Superior temporal gyrus (tissue), 1 donor: ENCODE measurements at regions not wholly inside any gene's neighbourhood (a gene's known extent, or its start where the extent isn't known, plus 50 kb on each side); places are given as distances from the start of the nearest gene placed in this dataset.
"Not testable (repeated sequence)": the region's sequence is repeated elsewhere in the genome, so short reads cannot be mapped to it uniquely, and the experiment has no call there.

Source experiments
- DNase-seq: peaks from one replicate; pipeline ENCODE4 v3.0.0-alpha.2; 2016; ENCODE audit errors: extremely low spot score

DNA sequence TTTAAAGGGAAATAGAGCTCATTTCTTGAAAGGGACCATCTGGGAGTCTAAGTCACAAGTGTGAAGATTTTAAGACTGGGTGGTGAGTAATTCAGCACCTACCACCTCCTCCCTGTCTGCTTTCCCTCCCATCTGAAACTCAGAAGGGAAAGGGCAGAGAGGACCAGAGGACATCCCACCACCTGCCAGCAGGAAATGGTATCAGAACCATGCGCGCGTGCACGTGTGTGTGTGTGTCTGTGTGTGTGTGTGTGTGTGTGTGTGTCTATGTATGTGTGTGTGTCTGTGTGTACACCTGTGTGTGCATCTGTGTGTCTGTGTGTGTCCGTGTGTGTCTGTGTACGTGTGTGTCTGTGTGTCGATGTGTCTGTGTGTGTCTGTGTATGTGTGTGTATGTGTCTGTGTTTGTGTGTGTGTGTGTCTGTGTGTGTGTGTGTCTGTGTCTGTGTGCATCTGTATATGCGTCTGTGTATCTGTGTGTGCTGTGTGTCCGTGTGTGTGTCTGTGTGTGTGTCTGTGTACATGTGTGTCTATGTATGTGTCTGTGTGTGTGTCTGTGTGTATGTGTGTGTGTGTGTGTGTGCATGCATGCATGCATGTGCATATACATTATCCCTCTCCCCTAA, 76.8 kb downstream of the ZFP36L2 start:
- DNase-seq: peak; percentile 53

DNA sequence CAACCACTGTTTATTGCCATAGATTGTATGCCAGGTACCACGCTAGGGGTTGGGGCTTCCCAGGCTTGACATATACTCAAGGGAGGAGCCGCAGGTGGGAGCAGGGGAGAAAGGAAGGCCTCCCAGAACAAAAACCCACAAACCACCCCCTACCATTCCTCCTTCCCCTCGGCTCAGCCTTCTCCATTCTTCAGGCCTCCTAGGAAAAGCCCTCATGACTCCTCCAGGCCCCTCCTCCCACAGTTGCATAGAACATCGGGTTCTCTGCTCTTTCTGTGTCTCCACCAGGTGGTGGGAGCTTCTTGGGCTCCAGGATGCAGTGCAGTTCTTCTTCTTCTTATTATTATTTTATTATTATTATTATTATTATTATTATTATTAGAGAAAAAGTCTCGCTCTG, 80.3 kb downstream of the ZFP36L2 start:
- no peak for DNase-seq

DNA sequence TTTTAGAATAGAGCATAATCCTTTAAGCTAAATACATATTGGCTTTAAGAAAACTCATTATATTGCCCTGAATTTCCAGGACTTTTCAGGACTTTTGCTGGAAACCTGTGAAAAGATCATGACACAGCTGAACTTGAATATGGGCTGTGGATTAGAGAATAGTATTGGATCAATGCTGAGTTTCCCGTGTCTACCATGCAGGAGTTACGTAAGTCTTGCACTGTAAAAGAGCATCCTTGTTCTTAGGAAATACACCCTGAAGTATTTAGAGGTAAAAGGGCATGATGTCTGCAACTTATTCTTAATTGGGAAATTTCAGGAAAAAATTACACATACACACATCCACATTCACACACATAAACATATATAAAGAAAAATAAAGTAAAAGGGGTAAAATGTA, 82.1 kb downstream of the ZFP36L2 start:
- DNase-seq: no peak

DNA sequence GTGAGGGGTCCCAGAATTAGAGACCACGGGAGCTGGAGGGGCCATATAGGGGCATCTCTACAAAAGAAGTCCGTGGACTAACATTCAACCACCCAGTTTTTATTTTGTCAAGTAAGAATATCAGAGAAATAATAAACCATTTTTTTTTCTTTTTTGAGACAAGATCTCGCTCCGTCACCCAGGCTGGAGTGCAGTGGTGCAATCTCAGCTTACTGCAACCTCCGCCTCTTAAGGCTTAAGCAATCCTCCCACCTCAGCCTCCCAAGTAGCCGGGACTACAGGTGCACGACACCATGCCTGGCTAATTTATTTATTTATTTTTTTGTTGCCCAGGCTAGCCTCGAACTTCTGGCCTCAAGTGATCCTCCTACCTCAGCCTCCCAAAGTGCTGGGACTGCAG, 82.7 kb downstream of the ZFP36L2 start:
- no peak for DNase-seq

DNA sequence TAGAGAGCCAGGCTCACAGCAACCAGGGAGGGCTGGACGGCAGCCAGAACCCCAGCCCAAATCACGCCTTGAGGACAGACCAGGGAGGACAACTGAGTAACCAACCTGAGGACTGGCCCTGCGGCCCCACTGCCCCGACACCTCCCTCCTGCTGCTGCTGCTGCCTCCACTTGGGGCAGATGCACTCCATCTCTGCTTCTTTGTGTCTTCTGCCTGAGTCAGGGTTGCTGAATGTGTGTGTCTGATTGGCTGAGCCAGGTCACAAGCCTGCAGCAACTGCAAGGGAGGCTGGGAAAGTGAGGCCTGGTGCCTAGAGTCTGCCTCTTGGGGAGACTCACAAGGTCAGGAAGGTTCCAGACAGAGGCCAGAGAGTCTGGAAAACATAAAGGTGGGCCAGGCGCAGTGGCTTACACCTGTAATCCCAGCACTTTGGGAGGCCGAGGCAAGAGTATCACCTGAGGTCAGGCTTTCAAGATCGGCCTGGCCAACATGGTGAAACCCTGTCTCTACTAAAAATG, 83.4 kb downstream of the ZFP36L2 start:
- DNase-seq: no peak

DNA sequence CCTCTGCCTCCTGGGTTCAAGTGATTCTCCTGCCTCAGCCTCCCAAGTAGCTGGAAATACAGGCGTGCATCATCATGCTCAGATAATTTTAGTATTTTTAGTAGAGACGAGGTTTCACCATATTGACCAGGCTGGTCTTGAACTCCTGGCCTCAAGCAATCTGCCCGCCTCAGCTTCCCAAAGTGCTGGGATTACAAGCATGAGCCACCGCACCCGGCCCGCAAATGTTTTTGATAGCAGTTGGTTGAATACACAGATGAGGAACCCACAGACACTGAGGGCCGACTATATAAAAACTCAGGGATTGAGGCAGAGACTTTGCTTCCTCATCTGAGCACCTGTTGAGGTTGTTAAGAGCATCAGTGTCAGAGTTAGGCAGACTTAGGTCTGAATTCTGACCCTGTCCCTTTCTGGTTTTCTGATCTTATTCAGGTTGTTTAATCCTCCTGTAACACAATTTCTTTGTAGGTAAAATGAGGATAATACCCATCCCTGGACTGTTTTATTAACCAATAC, 84.7 kb downstream of the ZFP36L2 start:
- not testable (repeated sequence) for DNase-seq

DNA sequence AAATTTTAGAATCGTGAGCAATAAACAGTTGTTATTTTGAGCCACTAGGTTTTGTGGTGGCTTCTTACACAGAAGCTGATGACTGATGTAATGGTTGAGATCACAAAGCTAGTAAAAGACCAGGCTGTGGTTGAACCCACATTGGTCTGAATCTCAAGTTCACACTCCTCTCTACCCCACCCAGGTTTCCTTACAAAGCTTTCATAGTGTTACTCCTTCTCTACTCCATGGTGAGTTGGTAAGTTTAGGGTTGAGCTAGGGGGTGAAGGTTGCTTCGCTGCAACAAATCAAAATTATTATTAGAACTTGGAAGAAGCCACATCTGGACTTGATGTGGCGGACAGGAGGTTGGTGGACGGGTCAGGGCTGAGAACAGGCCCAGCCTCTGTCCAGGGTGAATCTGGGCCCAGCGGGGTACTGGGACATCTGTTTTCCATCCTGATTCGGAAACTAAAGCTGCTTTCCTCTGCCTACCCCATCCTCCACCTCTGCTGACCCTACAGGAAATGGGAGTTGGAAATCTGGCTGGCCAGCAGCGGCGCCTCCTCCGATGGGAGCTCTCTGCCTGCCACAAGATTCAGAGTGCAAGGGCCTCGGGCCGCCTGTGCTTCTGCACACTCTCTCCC, 86.3 kb downstream of the ZFP36L2 start:
- no peak for DNase-seq

DNA sequence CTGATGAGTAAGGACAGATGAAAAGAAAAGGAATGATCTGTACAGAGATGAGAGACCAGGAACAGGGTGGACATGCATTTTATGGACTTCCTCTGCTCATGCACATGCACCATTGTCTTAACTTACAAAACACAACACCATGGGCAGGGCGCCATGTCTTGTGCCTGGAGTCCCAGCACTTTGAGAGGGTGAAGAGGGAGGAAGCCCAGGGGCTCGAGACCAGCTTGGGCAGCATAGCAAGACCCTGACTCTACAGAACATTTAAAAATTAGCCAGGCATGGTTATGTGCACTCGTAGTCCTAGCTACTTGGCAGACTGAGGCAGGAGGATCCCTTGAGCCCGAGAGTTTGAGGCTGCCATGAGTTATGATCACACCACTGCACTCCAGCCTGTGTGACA, 86.9 kb downstream of the ZFP36L2 start:
- no peak for DNase-seq

DNA sequence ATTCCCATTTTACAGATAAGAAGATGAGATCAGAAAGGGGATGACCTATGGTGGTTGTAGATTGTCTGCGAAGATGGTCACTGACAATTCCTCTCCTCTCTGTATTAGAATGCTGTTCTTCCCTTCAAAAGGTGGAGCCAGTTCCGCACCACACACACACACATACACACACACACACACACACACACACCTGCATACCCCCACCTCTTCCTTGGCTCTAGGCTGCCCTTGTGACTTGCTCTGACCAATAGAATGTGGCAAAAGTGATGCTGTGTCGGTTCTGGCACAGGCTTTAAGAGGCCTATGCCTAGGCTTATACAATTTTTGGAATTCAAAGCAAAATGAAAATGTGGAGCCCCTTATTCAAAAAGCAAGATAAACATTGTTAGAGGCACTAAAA, 88.0 kb downstream of the ZFP36L2 start:
- no peak for DNase-seq

DNA sequence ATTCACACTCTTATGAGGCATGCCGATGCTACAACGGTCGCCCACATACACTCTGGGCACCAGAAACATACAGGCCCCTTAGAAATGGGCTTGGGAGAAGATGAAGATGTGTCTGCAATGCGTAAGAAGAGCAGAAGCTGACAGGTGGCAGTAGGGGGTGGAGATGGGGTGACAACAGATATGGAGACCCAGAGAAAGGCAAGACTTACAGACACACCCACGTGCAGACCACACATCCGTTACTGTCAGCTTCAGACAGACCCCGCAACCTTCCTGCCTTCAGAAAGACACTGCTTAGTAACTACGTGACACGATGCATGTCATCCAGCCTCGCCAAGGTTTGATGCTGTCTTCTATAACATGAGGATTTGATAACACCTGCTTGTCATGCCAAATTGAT, 89.5 kb downstream of the ZFP36L2 start:
- DNase-seq: no peak

DNA sequence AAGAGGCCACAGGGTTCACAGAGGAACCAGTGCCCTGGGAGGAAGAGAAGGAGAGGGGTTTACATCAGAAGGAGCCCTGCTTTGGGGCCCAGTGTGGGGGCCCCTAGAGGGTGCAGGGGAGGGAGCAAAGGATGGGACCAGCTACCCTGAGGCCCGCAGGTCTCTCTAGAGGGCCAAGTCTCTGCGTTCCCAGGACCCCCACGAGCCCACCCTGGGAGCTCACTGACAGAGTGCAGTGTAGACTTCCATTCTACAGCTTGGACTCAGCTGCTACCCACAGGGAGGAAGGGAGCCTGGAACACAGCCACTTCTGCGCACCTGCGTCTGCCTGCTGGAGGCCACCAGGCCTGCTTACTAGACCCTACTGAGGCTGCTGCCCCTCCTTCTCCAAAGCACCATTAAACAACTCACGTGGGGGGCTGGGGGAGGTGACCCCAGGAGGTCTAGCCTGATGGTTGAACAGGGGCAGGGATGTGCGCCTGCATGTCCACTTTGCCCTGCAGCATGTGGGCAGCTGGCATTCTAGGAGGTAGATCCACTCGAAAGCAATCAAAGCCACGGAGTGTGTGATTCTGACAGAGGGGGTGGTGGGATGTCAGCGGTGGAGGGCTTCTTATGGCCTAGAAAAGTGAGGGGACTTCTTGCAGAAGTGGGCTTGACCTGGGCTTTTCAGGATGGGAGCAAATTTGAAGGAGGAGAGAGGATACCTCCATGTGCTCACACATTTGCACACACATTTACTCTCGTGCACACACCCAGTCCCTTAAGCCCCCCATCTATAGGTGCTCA, 90.2 kb downstream of the ZFP36L2 start:
- no peak for DNase-seq

DNA sequence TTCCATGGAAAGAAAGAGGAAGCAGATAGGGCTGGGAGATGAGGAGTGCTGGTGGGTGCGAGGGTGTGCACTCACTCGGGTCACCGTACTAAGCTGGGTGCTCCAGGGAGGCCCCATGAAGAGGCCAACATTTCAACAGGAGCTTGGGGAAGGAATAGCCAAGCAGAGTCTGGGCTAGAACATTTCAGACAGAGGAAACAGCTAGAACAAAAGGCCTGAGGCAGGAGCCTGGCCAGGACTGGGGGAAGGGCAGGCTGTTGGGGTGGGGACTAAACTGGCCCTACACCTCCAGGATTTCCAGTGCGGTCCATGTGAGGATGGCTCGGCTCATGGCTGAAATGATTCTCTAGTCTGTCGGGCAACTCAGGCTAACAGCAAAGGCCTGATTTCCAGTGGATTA, 90.8 kb downstream of the ZFP36L2 start:
- no peak for DNase-seq

DNA sequence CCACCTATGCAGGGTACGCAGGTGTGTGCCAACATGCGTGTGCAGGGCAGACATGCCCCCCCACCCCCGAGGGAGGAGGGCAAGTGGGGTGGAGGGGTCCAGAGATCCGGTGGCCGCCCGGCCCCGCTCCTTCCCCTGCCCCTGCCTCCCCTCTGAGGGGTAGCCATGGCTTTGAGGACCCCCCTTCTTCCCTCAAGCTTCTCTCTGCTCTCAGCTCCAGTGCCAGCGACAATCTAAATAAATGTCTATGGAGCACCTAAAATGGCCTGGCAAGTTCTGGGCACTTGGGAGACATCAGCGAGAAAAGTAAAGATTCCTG, 91.9 kb downstream of the ZFP36L2 start:
- DNase-seq: no peak

DNA sequence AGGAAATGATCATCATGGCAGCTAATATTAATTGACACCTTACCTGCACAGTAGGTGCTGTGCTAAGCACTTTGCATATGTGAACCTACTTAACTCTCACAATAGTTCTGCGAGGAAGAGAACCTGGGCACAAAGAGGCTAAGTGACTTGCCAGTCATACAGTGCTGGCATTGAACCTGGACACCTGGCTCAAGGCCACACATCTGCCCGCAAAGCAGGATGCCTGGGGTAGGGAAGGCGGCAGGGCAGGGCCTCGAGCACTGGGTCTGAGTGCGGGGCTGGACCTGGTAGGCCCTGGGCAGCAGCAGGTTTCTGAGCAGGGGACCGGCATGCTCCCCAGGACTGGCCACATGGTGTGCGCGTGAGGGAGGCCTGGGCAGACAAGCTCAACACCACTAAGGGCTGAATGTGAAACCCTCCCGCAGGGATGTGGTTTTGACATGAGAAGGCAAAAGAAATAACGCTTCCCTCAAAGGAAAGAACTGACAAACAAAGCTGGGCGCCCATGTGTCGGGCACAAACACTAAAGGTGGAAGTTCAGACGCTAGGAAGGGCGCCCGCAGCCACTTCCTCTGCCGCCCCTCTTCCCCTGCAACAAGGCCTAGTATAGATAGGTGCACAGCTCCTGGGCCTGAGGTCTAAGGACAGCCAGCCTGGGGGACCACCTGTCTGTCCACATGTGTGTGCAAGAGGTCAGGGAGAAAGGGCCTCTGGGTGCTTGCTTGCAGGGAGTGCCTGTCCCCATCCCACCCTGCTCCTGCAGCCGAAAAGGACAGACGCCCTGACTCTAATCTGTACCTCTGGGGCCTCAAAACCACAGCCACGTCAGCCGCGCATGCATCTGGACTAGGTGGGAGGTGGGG, 92.5 kb downstream of the ZFP36L2 start:
- no peak for DNase-seq

DNA sequence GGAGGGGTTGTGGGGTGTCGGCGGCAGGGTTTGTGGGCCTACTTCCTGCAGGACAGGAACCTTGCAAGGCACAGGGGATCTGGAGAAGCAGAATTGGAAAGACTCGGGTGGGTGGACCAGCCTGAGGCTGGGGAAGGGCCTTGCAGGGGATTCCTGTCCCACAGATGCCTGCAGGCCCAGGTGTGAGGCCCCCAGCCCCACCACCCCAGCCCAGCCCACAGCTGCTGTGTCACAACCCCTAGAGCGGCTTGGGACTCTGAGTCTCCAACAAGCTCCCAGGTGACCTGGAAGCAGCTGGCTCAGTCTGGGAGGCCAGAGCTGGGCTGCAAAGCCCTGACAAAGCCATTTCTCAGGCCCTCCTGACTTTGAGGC, 93.1 kb downstream of the ZFP36L2 start:
- DNase-seq: no peak

DNA sequence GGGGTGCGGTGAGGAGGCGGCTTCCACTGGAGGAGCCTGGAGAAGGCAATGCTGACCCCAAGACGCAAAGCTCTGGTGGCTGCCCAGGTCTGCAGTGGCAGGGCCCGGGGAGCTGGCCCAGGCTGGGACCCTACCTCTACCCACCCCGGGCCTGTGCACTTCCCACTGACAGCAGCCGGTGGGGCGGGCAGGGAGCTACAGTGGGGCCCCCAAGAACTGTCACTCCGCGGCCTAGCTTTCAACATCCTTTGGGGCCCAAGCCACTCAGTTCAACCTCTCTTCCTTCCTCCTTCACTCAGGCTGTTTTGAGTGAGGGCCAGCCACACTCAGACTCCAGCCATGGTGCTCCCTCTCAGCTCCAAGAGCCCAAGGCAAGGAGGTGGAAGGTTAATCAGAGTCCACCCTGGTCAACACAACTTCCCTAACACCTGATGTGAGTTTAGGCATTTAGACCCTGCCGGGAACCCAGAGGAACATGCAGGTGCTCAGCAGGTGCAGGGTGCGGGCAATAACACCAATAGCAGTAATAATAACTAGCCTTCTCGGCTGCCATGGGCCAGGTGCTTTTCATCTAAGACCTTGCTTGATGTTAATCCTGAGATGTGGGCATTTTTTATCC, 93.6 kb downstream of the ZFP36L2 start:
- DNase-seq: no peak

DNA sequence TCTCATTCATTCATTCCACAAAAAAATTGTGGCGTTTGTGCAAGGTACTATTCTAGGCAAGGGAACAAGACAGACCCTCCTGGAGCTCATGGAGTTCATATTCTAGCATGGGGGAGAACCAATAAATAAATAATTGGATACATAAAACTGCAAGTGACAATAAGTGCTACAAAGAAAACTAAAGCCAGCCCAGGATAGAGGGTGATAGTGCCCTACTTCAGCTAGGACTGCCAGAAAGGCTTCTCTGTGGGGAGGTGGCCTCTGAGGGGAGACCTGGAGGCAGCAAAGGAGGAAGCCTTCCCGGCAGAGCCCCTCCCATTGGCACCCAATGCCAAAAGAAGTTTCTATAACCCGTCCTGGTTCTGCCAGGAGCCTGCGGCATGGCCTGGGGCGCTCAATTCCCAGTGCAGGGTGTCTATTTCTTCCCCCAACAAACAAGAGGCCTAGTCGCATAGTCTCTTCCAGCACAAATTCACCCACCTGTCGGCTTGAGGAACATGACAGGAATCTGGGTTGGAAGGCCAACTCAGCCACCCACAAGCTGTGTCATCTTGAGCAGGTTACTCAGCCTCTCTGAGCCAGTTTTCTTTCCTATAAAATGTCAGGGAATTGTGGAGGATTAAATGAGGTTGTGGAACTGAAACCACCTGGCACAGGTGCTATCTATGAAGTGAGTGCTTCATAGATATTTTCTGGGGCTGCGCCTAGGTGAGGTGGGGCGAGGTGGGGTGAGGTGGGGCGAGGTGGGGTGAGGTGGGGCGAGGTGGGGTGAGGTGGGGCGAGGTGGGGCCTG, 94.3 kb downstream of the ZFP36L2 start:
- DNase-seq: no peak

DNA sequence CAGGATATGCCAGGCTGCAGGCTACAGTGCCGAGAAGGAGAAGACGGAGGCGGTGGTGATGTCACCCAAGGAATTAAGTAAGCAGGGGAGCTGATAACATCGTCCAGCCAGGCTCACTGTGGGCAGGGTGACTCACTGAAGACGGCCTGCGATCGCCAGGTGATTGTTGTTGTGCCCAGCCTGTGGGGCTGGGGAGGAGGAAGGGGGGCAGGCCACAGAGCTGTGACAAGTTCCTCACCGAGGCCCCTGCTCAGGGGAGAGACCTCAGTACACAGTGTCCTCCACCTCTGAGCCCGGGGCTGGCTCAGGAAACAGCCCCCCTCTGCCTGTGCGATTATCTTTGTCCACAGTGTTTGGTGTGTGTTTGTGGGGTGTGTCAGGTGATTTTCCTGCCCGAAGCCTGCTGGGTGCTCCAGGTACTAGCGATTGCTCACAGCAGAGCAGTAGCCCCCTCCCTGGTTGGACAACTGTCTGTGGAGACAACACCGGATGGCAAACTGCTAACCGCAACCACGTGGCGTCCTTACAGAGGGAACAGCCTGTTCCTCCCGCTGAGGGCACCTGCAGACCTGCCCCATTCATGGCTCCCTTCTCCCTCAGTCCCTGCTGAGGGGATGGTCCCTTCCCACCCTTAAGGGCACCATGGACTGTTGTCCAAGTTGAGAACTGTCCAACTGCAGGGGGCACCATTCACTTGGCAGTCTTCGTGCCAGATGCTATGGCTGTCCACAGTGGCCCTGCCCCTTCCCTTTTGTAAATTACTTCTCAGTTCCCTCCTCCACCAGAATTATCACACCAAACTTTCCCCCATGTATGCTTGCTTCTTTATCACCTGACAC, 95.1 kb downstream of the ZFP36L2 start:
- peak; percentile 55 for DNase-seq

DNA sequence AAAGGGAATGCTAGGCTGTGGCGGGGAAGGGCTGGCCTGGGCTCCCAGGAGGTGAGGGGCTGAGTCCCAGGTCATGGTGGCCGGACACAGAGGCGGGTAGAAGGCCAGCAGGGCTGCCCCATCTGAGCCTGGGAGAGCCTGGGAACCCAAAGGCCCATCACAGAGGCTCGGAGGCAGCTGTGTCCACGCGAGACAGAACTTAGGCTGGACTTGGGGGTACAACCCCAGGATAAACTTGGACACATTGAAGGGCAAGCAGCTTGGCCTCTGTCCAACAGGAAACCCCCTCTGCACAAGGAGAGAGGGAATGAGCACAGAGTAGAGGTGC, 95.9 kb downstream of the ZFP36L2 start:
- DNase-seq: no peak
